DND-41 (cell line): ENCODE measurements at regions not wholly inside any gene's neighbourhood (a gene's known extent, or its start where the extent isn't known, plus 50 kb on each side); places are given as distances from the start of the nearest gene placed in this dataset.

Experiments
- ATAC-seq: fragments of 200-7000 bp; cut with Tn5 transposase; 3 replicates; pipeline ENCODE4 v1.9.1; 2021; ENCODE audit warnings: low read depth; ENCODE audit not compliant: insufficient read depth
- DNase-seq: peaks from one replicate; pipeline ENCODE4 v3.0.0-alpha.2; 2020
- H2AFZ ChIP-seq: 2 replicates; pipeline ENCODE4 v1.6.0; 2012; ENCODE audit warnings: low read depth, low read length
- H3K27ac ChIP-seq: 2 replicates; pipeline ENCODE4 v1.5.1; 2012; ENCODE audit warnings: low read length, inconsistent platforms
- H3K27me3 ChIP-seq: fragments of 200-600 bp; sonication (generic); 2 replicates; pipeline ENCODE4 v1.6.0; 2012; ENCODE audit warnings: low read length, mild to moderate bottlenecking, inconsistent platforms; ENCODE audit not compliant: insufficient read depth, poor library complexity
- H3K36me3 ChIP-seq: 2 replicates; pipeline ENCODE4 v1.5.1; 2012; ENCODE audit warnings: low read length, inconsistent platforms; ENCODE audit not compliant: insufficient read depth
- H3K4me1 ChIP-seq: 2 replicates; pipeline ENCODE4 v1.5.1; 2012; ENCODE audit warnings: mild to moderate bottlenecking, low read length; ENCODE audit not compliant: insufficient read depth
- H3K4me2 ChIP-seq: 2 replicates; pipeline ENCODE4 v1.6.0; 2012; ENCODE audit warnings: mild to moderate bottlenecking, moderate library complexity, low read length, inconsistent platforms; ENCODE audit not compliant: insufficient read depth
- H3K4me3 ChIP-seq, 2 experiments: fragments of 200-600 bp in 1 of 2; shearing (Covaris generic) in 1 of 2; 2 replicates each; pipeline ENCODE4 v1.5.1; 2012 to 2016; ENCODE audit warnings: inconsistent platforms in 2 of 2, low read length in 2 of 2, mild to moderate bottlenecking in 2 of 2, low read depth in 1 of 2, moderate library complexity in 1 of 2
- H3K79me2 ChIP-seq: 2 replicates; pipeline ENCODE4 v1.6.0; 2012; ENCODE audit warnings: low read length, inconsistent platforms; ENCODE audit not compliant: insufficient read depth
- H3K9ac ChIP-seq: 2 replicates; pipeline ENCODE4 v1.6.0; 2012; ENCODE audit warnings: low read depth, mild to moderate bottlenecking, inconsistent platforms, low read length, moderate library complexity
- H3K9me3 ChIP-seq: 2 replicates; pipeline ENCODE4 v1.5.1; 2012; ENCODE audit warnings: low read length, moderate library complexity, mild to moderate bottlenecking, inconsistent platforms; ENCODE audit not compliant: insufficient read depth, severe bottlenecking
- H4K20me1 ChIP-seq: 2 replicates; pipeline ENCODE4 v1.6.0; 2012; ENCODE audit warnings: low read length; ENCODE audit not compliant: insufficient read depth
- CTCF ChIP-seq: IDR thresholded peaks from 2 replicates; pipeline ENCODE4 v1.5.1; 2012; ENCODE audit warnings: borderline replicate concordance, low read length, moderate library complexity, mild to moderate bottlenecking; ENCODE audit not compliant: poor library complexity, severe bottlenecking; ENCODE audit errors: extremely low read depth
- EZH2 ChIP-seq: IDR thresholded peaks from 3 replicates; pipeline ENCODE4 v1.6.1; 2012; ENCODE audit warnings: borderline replicate concordance, low read depth, mild to moderate bottlenecking, moderate library complexity, low read length, inconsistent platforms; ENCODE audit not compliant: severe bottlenecking

- H3K9me3 ChIP-seq: no peaks in the 10 kb centered on the region
- no peaks in the 10 kb centered on the region for H3K36me3 ChIP-seq
- no peak overlapping the region for H3K4me3 ChIP-seq
- H3K4me1 ChIP-seq: no peaks in the 10 kb centered on the region
- no peaks in the 10 kb centered on the region for H4K20me1 ChIP-seq
- no peak overlapping the region for H3K9ac ChIP-seq
- H2AFZ ChIP-seq: no peak overlapping the region
- DNase-seq: no peak
- H3K79me2 ChIP-seq: no peaks in the 10 kb centered on the region
- TF ChIP-seq EZH2 (no peak), CTCF (no peak)
- H3K27me3 ChIP-seq: no peaks in the 10 kb centered on the region
- no peak for ATAC-seq
- no peak overlapping the region for H3K27ac ChIP-seq
- H3K4me2 ChIP-seq: no peak overlapping the region
Observed at GRCh38 chr2:199070322-199070949, 387.3 kb downstream of the SATB2 start.

GRCh38 chr2:199064201-199064600 is 393.5 kb downstream of the SATB2 start:
- no peak overlapping the region for H3K9ac ChIP-seq
- no peaks in the 10 kb centered on the region for H3K27me3 ChIP-seq
- no peak overlapping the region for H3K4me3 ChIP-seq
- no peaks in the 10 kb centered on the region for H3K36me3 ChIP-seq
- H3K4me2 ChIP-seq: no peak overlapping the region
- H4K20me1 ChIP-seq: no peaks in the 10 kb centered on the region
- TF ChIP-seq CTCF (no peak), EZH2 (no peak)
- ATAC-seq (no peak), DNase-seq (no peak)
- H2AFZ ChIP-seq: no peak overlapping the region
- H3K27ac ChIP-seq: no peak overlapping the region
- H3K79me2 ChIP-seq: no peaks in the 10 kb centered on the region
- no peaks in the 10 kb centered on the region for H3K9me3 ChIP-seq
- H3K4me1 ChIP-seq: no peaks in the 10 kb centered on the region

GRCh38 chr2:199057936-199058335 is 399.8 kb downstream of the SATB2 start:
- no peak overlapping the region for H3K9ac ChIP-seq
- H3K4me1 ChIP-seq: no peaks in the 10 kb centered on the region
- no peak overlapping the region for H2AFZ ChIP-seq
- ATAC-seq (no peak), DNase-seq (no peak)
- H3K36me3 ChIP-seq: no peaks in the 10 kb centered on the region
- no peak overlapping the region for H3K4me3 ChIP-seq
- H3K4me2 ChIP-seq: no peak overlapping the region
- H3K79me2 ChIP-seq: no peaks in the 10 kb centered on the region
- TF ChIP-seq CTCF (no peak), EZH2 (no peak)
- H3K9me3 ChIP-seq: no peaks in the 10 kb centered on the region
- no peak overlapping the region for H3K27ac ChIP-seq
- no peaks in the 10 kb centered on the region for H4K20me1 ChIP-seq
- no peaks in the 10 kb centered on the region for H3K27me3 ChIP-seq
